ENCODE measurements at regions not wholly inside any gene's neighbourhood (a gene's known extent, or its start where the extent isn't known, plus 50 kb on each side); places are given as distances from the start of the nearest gene placed in this dataset.
"Not testable (repeated sequence)": the region's sequence is repeated elsewhere in the genome, so short reads cannot be mapped to it uniquely, and the experiment has no call there.

- no peak overlapping the region for H3K4me3 Mint-ChIP-seq
- H3K9me3 Mint-ChIP-seq, result no peaks in the 10 kb centered on the region
- H3K36me3 Mint-ChIP-seq, result no peaks in the 10 kb centered on the region
- H3K27ac Mint-ChIP-seq, result no peak overlapping the region
- H3K4me1 Mint-ChIP-seq, result no peaks in the 10 kb centered on the region
- H3K27me3 Mint-ChIP-seq, result peaks cover 2% of the 10 kb centered on the region
Measured at GRCh38 chr11:19419808-19420207, 179.1 kb upstream of the E2F8 start.

- H3K4me3 Mint-ChIP-seq, result no peak overlapping the region
- H3K27me3 Mint-ChIP-seq, result peaks cover 3% of the 10 kb centered on the region
- H3K27ac Mint-ChIP-seq, result no peak overlapping the region
- H3K36me3 Mint-ChIP-seq, result no peaks in the 10 kb centered on the region
- H3K9me3 Mint-ChIP-seq, result no peaks in the 10 kb centered on the region
- H3K4me1 Mint-ChIP-seq, result no peaks in the 10 kb centered on the region
Measured at GRCh38 chr11:19419021-19419750, 178.4 kb upstream of the E2F8 start.

DNA sequence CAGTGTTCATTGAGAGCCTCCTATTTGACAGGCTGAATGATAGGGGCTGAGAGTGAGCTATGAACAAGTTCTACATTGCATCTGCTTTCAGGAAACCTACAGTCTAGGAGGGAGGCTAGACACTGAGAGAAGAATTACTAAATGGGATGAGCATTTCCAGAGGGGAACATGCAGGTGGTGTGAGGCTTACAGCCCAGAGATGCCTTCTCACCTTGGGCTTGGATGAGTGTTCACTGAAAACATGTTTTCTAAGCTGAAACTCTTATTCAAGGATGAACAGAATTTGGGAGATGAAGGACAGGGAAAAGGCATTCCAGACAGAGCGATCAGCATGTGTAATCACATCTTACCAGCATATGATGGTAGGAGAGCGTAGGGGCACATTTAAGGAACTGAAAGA is 177.5 kb upstream of the E2F8 start:
- H3K4me3 Mint-ChIP-seq, result no peak overlapping the region
- H3K4me1 Mint-ChIP-seq, result no peaks in the 10 kb centered on the region
- H3K27me3 Mint-ChIP-seq, result peaks cover 2% of the 10 kb centered on the region
- no peaks in the 10 kb centered on the region for H3K36me3 Mint-ChIP-seq
- H3K9me3 Mint-ChIP-seq, result no peaks in the 10 kb centered on the region
- no peak overlapping the region for H3K27ac Mint-ChIP-seq

- H3K36me3 Mint-ChIP-seq, H3K27me3 Mint-ChIP-seq, H3K27ac Mint-ChIP-seq, H3K4me3 Mint-ChIP-seq, H3K4me1 Mint-ChIP-seq, H3K9me3 Mint-ChIP-seq: not testable (repeated sequence)
Measured at GRCh38 chr11:19412070-19412469, 171.3 kb upstream of the E2F8 start.

- Mint-ChIP-seq H3K36me3 (no peaks in the 10 kb centered on the region), H3K27ac (no peak overlapping the region), H3K4me1 (no peaks in the 10 kb centered on the region), H3K4me3 (no peak overlapping the region), H3K27me3 (peaks cover 10% of the 10 kb centered on the region), H3K9me3 (no peaks in the 10 kb centered on the region)
Measured at GRCh38 chr11:19410032-19410431, 169.3 kb upstream of the E2F8 start.

DNA sequence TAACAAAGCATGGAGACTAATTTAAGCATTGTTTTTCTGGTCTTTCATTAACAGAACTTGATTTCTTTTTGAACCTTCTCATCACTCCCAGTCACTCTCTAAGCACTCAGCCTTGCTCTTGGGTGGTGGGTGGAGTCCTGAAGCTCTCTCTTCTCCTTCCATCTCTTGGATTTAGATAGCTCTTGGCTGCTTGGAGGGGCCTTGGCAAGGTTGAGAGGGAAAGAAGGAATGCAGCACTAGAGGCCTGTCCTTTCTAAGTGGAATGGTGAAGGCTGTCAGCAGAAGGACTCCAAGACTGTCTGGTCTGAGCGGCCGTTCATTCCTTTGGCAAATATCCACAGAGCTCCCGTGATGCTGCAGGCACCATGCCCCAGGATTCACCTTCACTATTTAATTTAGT is 168.6 kb upstream of the E2F8 start:
- H3K9me3 Mint-ChIP-seq, result no peaks in the 10 kb centered on the region
- H3K27me3 Mint-ChIP-seq, result peaks cover 8% of the 10 kb centered on the region
- H3K4me1 Mint-ChIP-seq, result no peaks in the 10 kb centered on the region

GRCh38 chr11:19407677-19408270 is 167.0 kb upstream of the E2F8 start:
- Mint-ChIP-seq H3K4me1 (no peaks in the 10 kb centered on the region), H3K36me3 (no peaks in the 10 kb centered on the region), H3K9me3 (no peaks in the 10 kb centered on the region), H3K27me3 (peaks cover 7% of the 10 kb centered on the region), H3K27ac (no peak overlapping the region), H3K4me3 (no peak overlapping the region)

More for the DNA sequence above, 168.6 kb upstream of the E2F8 start:
- H3K27ac Mint-ChIP-seq, result no peak overlapping the region
- H3K4me3 Mint-ChIP-seq, result no peak overlapping the region
- H3K36me3 Mint-ChIP-seq, result no peaks in the 10 kb centered on the region

GRCh38 chr11:19405966-19406365 is 165.2 kb upstream of the E2F8 start:
- Mint-ChIP-seq H3K4me1 (no peaks in the 10 kb centered on the region), H3K4me3 (no peak overlapping the region), H3K9me3 (no peaks in the 10 kb centered on the region), H3K36me3 (no peaks in the 10 kb centered on the region), H3K27me3 (peaks cover 2% of the 10 kb centered on the region), H3K27ac (no peak overlapping the region)

GRCh38 chr11:19404787-19405186 is 164.0 kb upstream of the E2F8 start:
- Mint-ChIP-seq H3K27ac (no peak overlapping the region), H3K27me3 (no peaks in the 10 kb centered on the region), H3K36me3 (no peaks in the 10 kb centered on the region), H3K4me1 (no peaks in the 10 kb centered on the region), H3K4me3 (no peak overlapping the region), H3K9me3 (no peaks in the 10 kb centered on the region)

- Mint-ChIP-seq H3K4me1 (no peaks in the 10 kb centered on the region), H3K27ac (no peak overlapping the region), H3K36me3 (no peaks in the 10 kb centered on the region), H3K27me3 (no peaks in the 10 kb centered on the region), H3K4me3 (no peak overlapping the region), H3K9me3 (no peaks in the 10 kb centered on the region)
Measured at GRCh38 chr11:19403196-19403895, 162.6 kb upstream of the E2F8 start.

DNA sequence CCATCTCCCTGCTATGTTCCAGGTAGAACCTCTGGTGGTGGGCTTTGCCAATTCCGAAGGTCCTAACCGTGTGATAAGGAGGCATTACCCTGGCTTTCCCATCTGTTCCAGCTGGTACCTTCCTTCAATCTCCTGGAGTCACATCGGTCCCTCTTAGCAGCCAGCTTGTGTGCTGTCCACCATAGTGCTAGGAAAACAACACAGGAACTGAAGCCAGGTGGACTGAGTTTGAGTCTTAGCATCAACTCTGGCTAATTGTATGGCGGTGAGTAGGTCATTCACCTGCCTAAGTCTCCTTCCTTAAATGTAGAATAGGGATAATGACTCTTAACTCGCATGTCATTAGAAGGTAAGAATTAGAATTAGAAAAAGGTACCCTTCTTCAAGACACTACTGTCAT is 159.6 kb upstream of the E2F8 start:
- Mint-ChIP-seq H3K4me3 (no peak overlapping the region), H3K4me1 (no peaks in the 10 kb centered on the region), H3K27ac (no peak overlapping the region), H3K27me3 (peaks cover 4% of the 10 kb centered on the region), H3K36me3 (no peaks in the 10 kb centered on the region), H3K9me3 (no peaks in the 10 kb centered on the region)

DNA sequence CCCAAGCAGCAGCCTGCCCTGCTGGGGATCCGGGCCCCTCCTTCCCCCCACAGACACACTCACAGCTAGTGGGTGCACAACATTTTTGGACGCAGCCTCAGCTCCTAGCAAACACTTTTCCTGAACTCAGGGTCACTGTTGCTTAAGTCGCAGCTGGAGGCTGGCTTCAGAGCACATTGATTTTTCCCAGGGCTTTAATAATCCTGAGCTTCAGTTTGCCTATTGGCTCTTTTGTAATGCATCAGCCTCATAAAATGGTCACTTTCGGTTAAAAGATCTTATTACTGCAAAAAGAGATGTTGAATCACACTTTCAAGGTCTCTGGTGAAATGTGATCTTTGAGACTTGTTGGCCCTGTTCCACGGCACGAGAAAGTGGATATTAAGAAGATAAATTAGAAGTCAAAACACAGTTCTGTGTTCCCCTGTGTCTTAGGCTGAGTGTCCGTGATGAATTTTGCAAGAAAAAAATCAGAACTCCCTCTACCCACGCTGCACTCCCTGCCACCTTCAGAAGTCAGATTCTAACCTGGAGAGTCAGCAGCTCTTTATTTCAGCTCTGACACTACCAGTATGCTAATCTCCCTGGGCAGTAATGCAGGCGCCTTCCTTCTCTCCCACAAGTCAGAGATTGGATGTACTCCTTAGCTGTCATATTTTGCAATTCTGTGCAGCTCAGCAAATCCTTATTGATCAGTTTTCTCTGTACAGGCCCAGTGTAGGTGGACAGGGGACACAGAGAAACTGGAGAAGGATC is 158.2 kb upstream of the E2F8 start:
- H3K9me3 Mint-ChIP-seq, result no peaks in the 10 kb centered on the region

GRCh38 chr11:19398273-19398672 is 157.5 kb upstream of the E2F8 start:
- no peaks in the 10 kb centered on the region for H3K4me1 Mint-ChIP-seq
- H3K27me3 Mint-ChIP-seq, result peaks cover 4% of the 10 kb centered on the region
- no peak overlapping the region for H3K27ac Mint-ChIP-seq
- no peaks in the 10 kb centered on the region for H3K36me3 Mint-ChIP-seq
- no peak overlapping the region for H3K4me3 Mint-ChIP-seq
- no peaks in the 10 kb centered on the region for H3K9me3 Mint-ChIP-seq

More for the DNA sequence above, 158.2 kb upstream of the E2F8 start:
- Mint-ChIP-seq H3K4me3 (no peak overlapping the region), H3K27ac (no peak overlapping the region), H3K4me1 (no peaks in the 10 kb centered on the region), H3K36me3 (no peaks in the 10 kb centered on the region), H3K27me3 (peaks cover 4% of the 10 kb centered on the region)

DNA sequence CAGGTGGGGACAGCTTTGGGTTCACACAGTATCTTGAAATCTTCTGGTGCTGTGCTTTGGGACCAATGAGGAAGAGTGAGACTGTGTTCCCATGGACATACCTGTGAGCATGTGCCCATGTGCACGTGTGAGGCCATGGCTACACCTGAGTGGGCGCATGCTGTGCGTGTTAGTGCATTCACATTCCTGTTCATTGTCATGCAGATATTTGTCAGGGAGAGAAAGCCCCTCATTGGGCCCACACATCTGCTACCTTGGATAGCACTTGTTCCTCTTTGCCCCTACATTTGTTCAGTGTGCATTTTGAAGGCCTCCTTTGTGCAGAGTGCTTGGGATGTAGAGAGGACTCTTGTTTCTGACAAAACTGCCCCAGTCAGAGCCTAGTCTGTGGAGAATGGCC is 154.3 kb upstream of the E2F8 start:
- no peak overlapping the region for H3K27ac Mint-ChIP-seq
- no peaks in the 10 kb centered on the region for H3K4me1 Mint-ChIP-seq
- no peaks in the 10 kb centered on the region for H3K9me3 Mint-ChIP-seq
- no peak overlapping the region for H3K4me3 Mint-ChIP-seq
- H3K36me3 Mint-ChIP-seq, result no peaks in the 10 kb centered on the region
- peaks cover 4% of the 10 kb centered on the region for H3K27me3 Mint-ChIP-seq

DNA sequence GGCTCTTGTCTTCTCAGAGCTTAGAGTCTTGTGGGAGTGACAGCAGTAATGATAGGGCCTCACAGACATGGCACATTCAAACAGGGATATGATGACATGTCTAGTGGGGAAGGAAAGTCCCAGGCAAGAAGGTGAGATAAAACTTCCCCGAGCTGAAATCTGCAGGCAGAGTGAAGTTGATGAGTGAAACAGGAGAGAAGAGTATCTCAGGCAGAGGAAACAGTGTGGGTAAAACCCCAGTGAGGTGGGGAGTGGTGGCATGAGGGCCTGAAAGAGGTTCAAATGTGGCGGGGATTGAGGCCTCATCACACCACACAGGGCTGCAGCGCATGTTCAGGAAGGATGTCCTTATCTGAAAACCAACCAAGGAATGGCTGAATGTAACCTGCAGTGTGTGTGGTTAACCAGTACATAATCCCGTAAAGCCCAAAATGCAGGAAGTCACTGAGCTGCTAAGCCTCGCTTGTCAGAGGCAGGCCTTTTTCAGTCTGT is 153.8 kb upstream of the E2F8 start:
- Mint-ChIP-seq H3K27me3 (peaks cover 4% of the 10 kb centered on the region), H3K4me3 (no peak overlapping the region), H3K27ac (no peak overlapping the region), H3K4me1 (no peaks in the 10 kb centered on the region), H3K9me3 (no peaks in the 10 kb centered on the region), H3K36me3 (no peaks in the 10 kb centered on the region)

DNA sequence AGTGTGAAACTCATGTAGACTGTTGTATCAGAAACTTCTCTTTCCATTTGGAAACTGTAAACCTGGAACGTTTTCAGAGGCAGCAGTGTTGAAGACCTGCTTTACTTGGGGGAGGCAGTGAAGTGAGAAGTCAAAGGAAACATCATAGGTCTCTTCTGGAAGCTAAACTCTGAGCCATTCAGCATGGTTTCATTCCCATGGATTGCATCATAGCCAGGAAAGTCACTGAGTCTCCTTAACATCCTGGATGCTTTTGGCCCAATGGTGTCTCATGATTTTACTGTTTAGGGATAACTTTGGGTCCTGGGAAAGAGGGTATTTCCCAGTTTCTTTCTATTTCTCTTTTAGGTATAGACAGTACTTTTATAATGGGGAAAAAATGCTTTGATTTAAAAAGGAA is 153.2 kb upstream of the E2F8 start:
- Mint-ChIP-seq H3K4me1 (no peaks in the 10 kb centered on the region), H3K27ac (no peak overlapping the region), H3K27me3 (peaks cover 5% of the 10 kb centered on the region), H3K36me3 (no peaks in the 10 kb centered on the region), H3K9me3 (peaks cover 2% of the 10 kb centered on the region), H3K4me3 (no peak overlapping the region)

Data from activated naive CD4-positive, alpha-beta T cell treated with anti-CD3 and anti-CD28 coated beads, Interleukin-2, amount 50 U/mL, for 24 hours (primary cell).